Endothelial cell of umbilical vein (primary cell): ENCODE measurements at regions not wholly inside any gene's neighbourhood (a gene's known extent, or its start where the extent isn't known, plus 50 kb on each side); places are given as distances from the start of the nearest gene placed in this dataset.

ENCODE experiments used
- BruUV-seq: library from RNA; stranded (reverse); fragments of 400-500 nt; replicated peaks from 2 replicates; lab custom pipeline; 2021; lab: Mats Ljungman, UMichigan
- CTCF ChIA-PET: fragments of 300-600, 350-600 bp; sonication (Branson Sonifier 250); formaldehyde crosslinking; loops from one replicate; lab custom pipeline; 2021; ENCODE audit warnings: antibody characterized with exemption, inconsistent platforms; lab: Charles Lee
- POLR2A ChIA-PET: fragments of 300-600, 350-600 bp; sonication (Branson Sonifier 250); formaldehyde crosslinking; loops from one replicate; lab custom pipeline; 2021; ENCODE audit warnings: antibody characterized with exemption, inconsistent platforms; lab: Charles Lee
- DNase-seq: peaks from one replicate; pipeline ENCODE4 v3.0.0-alpha.2; 2011; ENCODE audit warnings: low read depth, low spot score
- FAIRE-seq: peaks from 2 replicates; lab custom pipeline; 2011; peaks lifted over from hg19 to GRCh38; lab: Jason Lieb, UNC
- H2AFZ ChIP-seq: 2 replicates; pipeline ENCODE4 v1.6.0; 2012; ENCODE audit warnings: low read depth, low read length, control low read depth, inconsistent platforms
- H3K27ac ChIP-seq: 2 replicates; pipeline ENCODE4 v1.5.1; 2011; ENCODE audit warnings: low read depth, mild to moderate bottlenecking, control low read depth, low read length, moderate library complexity; ENCODE audit not compliant: insufficient read depth
- H3K27me3 ChIP-seq, 2 experiments: 2 replicates each; pipeline versions ENCODE4 v1.6.0 to v1.6.1; 2011; ENCODE audit warnings: low read length in 2 of 2, mixed read lengths in 1 of 2; ENCODE audit not compliant: control insufficient read depth in 2 of 2, insufficient read depth in 2 of 2
- H3K36me3 ChIP-seq, 2 experiments: 2 replicates in 1 of 2; 3 replicates in 1 of 2; pipeline ENCODE4 v1.5.1; 2011; ENCODE audit warnings: low read length in 2 of 2, mild to moderate bottlenecking in 1 of 2, moderate library complexity in 1 of 2; ENCODE audit not compliant: control insufficient read depth in 2 of 2, insufficient read depth in 2 of 2; ENCODE audit errors: extremely low read depth in 1 of 2
- H3K4me1 ChIP-seq: 3 replicates; pipeline ENCODE4 v1.5.1; 2011; ENCODE audit warnings: mild to moderate bottlenecking, low read length; ENCODE audit not compliant: control insufficient read depth, insufficient read depth; ENCODE audit errors: extremely low read depth
- H3K4me2 ChIP-seq: 2 replicates; pipeline ENCODE4 v1.6.1; 2011; ENCODE audit warnings: low read length, control low read depth, mixed read lengths; ENCODE audit not compliant: insufficient read depth
- H3K4me3 ChIP-seq, 3 experiments: fragments of 200-600 bp in 1 of 3; sonication (generic), shearing (Covaris generic) in 1 of 3; replicated peaks in 1 of 3; 2 replicates each; pipeline ENCODE4 v1.5.1; 2011 to 2016; ENCODE audit warnings: control low read depth in 3 of 3, low read length in 3 of 3, mild to moderate bottlenecking in 2 of 3, inconsistent platforms in 1 of 3, low read depth in 1 of 3, moderate library complexity in 1 of 3; ENCODE audit not compliant: insufficient read depth in 1 of 3
- H3K79me2 ChIP-seq: 2 replicates; pipeline ENCODE4 v1.6.0; 2012; ENCODE audit warnings: low read length, inconsistent platforms; ENCODE audit not compliant: control insufficient read depth, insufficient read depth
- H3K9ac ChIP-seq: replicated peaks from 2 replicates; pipeline ENCODE3; 2011; ENCODE audit warnings: low read length, control low read depth; ENCODE audit not compliant: insufficient read depth; ENCODE audit errors: extremely low read depth
- H3K9me1 ChIP-seq: replicated peaks from 3 replicates; pipeline ENCODE4 v1.6.0; 2011; ENCODE audit warnings: mild to moderate bottlenecking, low read length; ENCODE audit not compliant: control insufficient read depth, insufficient read depth; ENCODE audit errors: extremely low read depth
- H3K9me3 ChIP-seq: replicated peaks from 2 replicates; pipeline ENCODE4 v1.5.1; 2012; ENCODE audit warnings: low read length, inconsistent platforms; ENCODE audit not compliant: control insufficient read depth, insufficient read depth
- H4K20me1 ChIP-seq: replicated peaks from 2 replicates; pipeline ENCODE3; 2011; ENCODE audit warnings: mild to moderate bottlenecking, low read length; ENCODE audit not compliant: control insufficient read depth, insufficient read depth; ENCODE audit errors: extremely low read depth
- CTCF ChIP-seq, 2 donors: IDR thresholded peaks; 1 replicate in 1 of 2; 2 replicates in 1 of 2; pipeline ENCODE4 v1.5.1; 2011; ENCODE audit warnings: low read length in 2 of 2, mild to moderate bottlenecking in 2 of 2, moderate library complexity in 2 of 2, control low read depth in 1 of 2, inconsistent platforms in 1 of 2, low read depth in 1 of 2; ENCODE audit not compliant: insufficient read depth in 1 of 2; ENCODE audit errors: extremely low read depth in 1 of 2
- EZH2 ChIP-seq: IDR thresholded peaks from 2 replicates; pipeline ENCODE4 v1.6.1; 2012; ENCODE audit warnings: borderline replicate concordance, low read depth, mild to moderate bottlenecking, moderate library complexity, low read length, inconsistent platforms; ENCODE audit not compliant: severe bottlenecking
- FOS ChIP-seq: IDR thresholded peaks from 2 replicates; pipeline ENCODE4 v1.6.1; 2011; ENCODE audit warnings: mild to moderate bottlenecking, low read length, moderate library complexity, borderline replicate concordance; ENCODE audit not compliant: insufficient read depth
- GATA2 ChIP-seq: IDR thresholded peaks from 2 replicates; pipeline ENCODE4 v1.7.0; 2011; ENCODE audit warnings: low read depth, mild to moderate bottlenecking, moderate library complexity, mixed read lengths, low read length; ENCODE audit not compliant: insufficient read length, insufficient read depth
- JUN ChIP-seq: IDR thresholded peaks from 2 replicates; pipeline ENCODE4 v1.6.1; 2011; ENCODE audit warnings: borderline replicate concordance, low read depth; ENCODE audit not compliant: insufficient read length, insufficient read depth
- MAX ChIP-seq: IDR thresholded peaks from 2 replicates; pipeline ENCODE4 v1.6.1; 2011; ENCODE audit not compliant: insufficient read depth, insufficient read length
- MYC ChIP-seq: IDR thresholded peaks from one replicate; pipeline ENCODE4 v1.6.1; 2011; ENCODE audit warnings: mild to moderate bottlenecking, low read depth, low read length
- POLR2A ChIP-seq: IDR thresholded peaks from 2 replicates; pipeline ENCODE4 v1.6.1; 2012; ENCODE audit warnings: low read depth, mild to moderate bottlenecking, control low read depth, low read length
- POLR2AphosphoS5 ChIP-seq: IDR thresholded peaks from 2 replicates; pipeline ENCODE4 v1.6.1; 2012; ENCODE audit warnings: low read depth, mild to moderate bottlenecking, control low read depth, low read length, moderate library complexity; ENCODE audit not compliant: insufficient read depth
- dilution Hi-C: fragments of 300-500 bp; cut with MboI; formaldehyde crosslinking; loops from one replicate; pipeline ENCODE4 v1.15.0; 2019; ENCODE audit warnings: low sequenced_read_pairs; ENCODE audit not compliant: extremely low pct_ligation_motif_present
- intact Hi-C: fragments of 100-400 bp; cut with micrococcal nuclease; formaldehyde crosslinking; loops from one replicate; pipeline ENCODE4 v1.10.0; 2022

DNA sequence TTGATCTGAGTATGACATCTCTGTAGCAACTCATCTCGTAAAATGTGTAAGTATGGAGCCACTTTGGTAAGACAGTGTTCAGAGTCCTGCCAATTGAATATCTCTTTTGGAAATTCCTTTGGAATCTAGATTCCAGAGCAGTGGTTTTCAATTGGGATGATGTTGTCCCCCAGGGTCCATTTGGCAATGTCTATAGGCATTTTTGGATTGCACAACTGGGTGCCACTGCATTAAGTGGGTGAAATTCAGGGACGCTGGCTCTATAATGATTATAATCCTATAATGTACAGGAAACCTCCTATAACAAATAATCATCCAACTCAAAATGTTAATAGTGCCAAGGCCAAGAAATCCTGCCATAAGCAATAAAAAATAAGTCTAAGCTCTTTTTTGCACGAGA, 404.8 kb upstream of the RAG2 start:
- Histone ChIP-seq H2AFZ (no peak overlapping the region), H3K9me1 (no peaks in the 10 kb centered on the region), H3K4me1 (no peaks in the 10 kb centered on the region), H3K4me2 (no peak overlapping the region), H3K36me3 (no peaks in the 10 kb centered on the region), H3K9me3 (no peaks in the 10 kb centered on the region), H3K79me2 (no peaks in the 10 kb centered on the region), H4K20me1 (no peaks in the 10 kb centered on the region), H3K27me3 (no peaks in the 10 kb centered on the region), H3K4me3 (no peak overlapping the region), H3K9ac (no peak overlapping the region), H3K27ac (no peak overlapping the region)
- DNase-seq = no peak
- POLR2A ChIA-PET = no interaction called here
- BruUV-seq = no TSS peak
- dilution Hi-C loops (no loop called here), intact Hi-C loops (loop anchor here (5.0 kb wide), 1 partner anchor 1789 kb away; no protein-coding TSS in a partner anchor)
- CTCF ChIA-PET = interaction anchor here (1.4 kb wide), 1 partner anchor 1789 kb away, joined by 4 read pairs; no protein-coding TSS in a partner anchor
- no peak for FAIRE-seq
- TF ChIP-seq MAX = no peak
- no peak for TF ChIP-seq POLR2A
- TF ChIP-seq POLR2AphosphoS5 = no peak
- no peak for TF ChIP-seq CTCF (IDR thresholded peaks at IDR 0.05; ENCODE audit: extremely low read depth in 1 of 2, insufficient read depth in 1 of 2, low read depth in 1 of 2, low read length in 2 of 2)
- no peak for TF ChIP-seq EZH2
- TF ChIP-seq GATA2 = no peak
- TF ChIP-seq MYC = no peak
- TF ChIP-seq FOS = no peak
- no peak for TF ChIP-seq JUN
